H9 (cell line): ENCODE measurements at regions not wholly inside any gene's neighbourhood (a gene's known extent, or its start where the extent isn't known, plus 50 kb on each side); places are given as distances from the start of the nearest gene placed in this dataset.

Source experiments
- DNase-seq: peaks from one replicate; pipeline ENCODE4 v3.0.0-alpha.2; 2017
- H2AFZ ChIP-seq: one replicate; pipeline ENCODE4 v1.6.1; 2013; ENCODE audit warnings: mild to moderate bottlenecking, low read length, control low read depth, moderate library complexity
- H2AK5ac ChIP-seq: 2 replicates; pipeline ENCODE4 v1.6.1; 2013; ENCODE audit warnings: low read length, control low read depth, mixed read lengths; ENCODE audit not compliant: insufficient read length
- H2BK120ac ChIP-seq: one replicate; pipeline ENCODE4 v1.6.1; 2013; ENCODE audit warnings: low read depth, mild to moderate bottlenecking, low read length, control low read depth, inconsistent platforms; ENCODE audit not compliant: poor library complexity, severe bottlenecking
- H2BK12ac ChIP-seq: 2 replicates; pipeline ENCODE4 v1.6.1; 2013; ENCODE audit warnings: low read length, control low read depth, mixed read lengths, low read depth; ENCODE audit not compliant: insufficient read length
- H2BK15ac ChIP-seq: 2 replicates; pipeline ENCODE4 v1.6.1; 2013; ENCODE audit warnings: low read depth, low read length, control low read depth
- H2BK20ac ChIP-seq: one replicate; pipeline ENCODE4 v1.6.1; 2013; ENCODE audit warnings: low read depth, mild to moderate bottlenecking, low read length, control low read depth, inconsistent platforms; ENCODE audit not compliant: poor library complexity, severe bottlenecking
- H2BK5ac ChIP-seq: 2 replicates; pipeline ENCODE4 v1.6.1; 2013; ENCODE audit warnings: low read length, control low read depth, mixed read lengths; ENCODE audit not compliant: insufficient read length
- H3K14ac ChIP-seq: 2 replicates; pipeline ENCODE4 v1.6.1; 2013; ENCODE audit warnings: low read length, control low read depth; ENCODE audit not compliant: insufficient read depth
- H3K18ac ChIP-seq: 2 replicates; pipeline ENCODE4 v1.6.1; 2013; ENCODE audit warnings: low read depth, mild to moderate bottlenecking, mixed read lengths, low read length, control low read depth; ENCODE audit not compliant: insufficient read length
- H3K23ac ChIP-seq: 2 replicates; pipeline ENCODE4 v1.6.1; 2013; ENCODE audit warnings: low read length, control low read depth, mixed read lengths, low read depth; ENCODE audit not compliant: insufficient read length
- H3K23me2 ChIP-seq: 2 replicates; pipeline ENCODE4 v1.6.1; 2013; ENCODE audit warnings: low read depth, mild to moderate bottlenecking, mixed read lengths, low read length, control low read depth; ENCODE audit not compliant: insufficient read length, poor library complexity, severe bottlenecking
- H3K27ac ChIP-seq: 2 replicates; pipeline ENCODE4 v1.5.1; 2013; ENCODE audit warnings: low read length, control low read depth, mixed read lengths, low read depth; ENCODE audit not compliant: insufficient read length
- H3K27me3 ChIP-seq: 2 replicates; pipeline ENCODE4 v1.6.1; 2013; ENCODE audit warnings: low read length, control low read depth, inconsistent platforms; ENCODE audit not compliant: insufficient read depth
- H3K4ac ChIP-seq: 2 replicates; pipeline ENCODE4 v1.6.1; 2013; ENCODE audit warnings: low read depth, mild to moderate bottlenecking, control low read depth, inconsistent platforms, low read length, moderate library complexity
- H3K4me1 ChIP-seq: 2 replicates; pipeline ENCODE4 v1.6.1; 2013; ENCODE audit warnings: low read length, control low read depth, inconsistent platforms; ENCODE audit not compliant: insufficient read depth
- H3K4me2 ChIP-seq: 2 replicates; pipeline ENCODE4 v1.6.1; 2013; ENCODE audit warnings: low read length, control low read depth, mixed read lengths; ENCODE audit not compliant: insufficient read length, insufficient read depth
- H3K56ac ChIP-seq: 2 replicates; pipeline ENCODE4 v1.6.1; 2013; ENCODE audit warnings: low read depth, mild to moderate bottlenecking, mixed read lengths, low read length, control low read depth; ENCODE audit not compliant: insufficient read length
- H3K79me1 ChIP-seq: 2 replicates; pipeline ENCODE4 v1.6.1; 2013; ENCODE audit warnings: low read depth, mild to moderate bottlenecking, moderate library complexity, low read length, control low read depth, inconsistent platforms; ENCODE audit not compliant: insufficient read depth, poor library complexity, severe bottlenecking
- H3K79me2 ChIP-seq: 2 replicates; pipeline ENCODE4 v1.6.1; 2013; ENCODE audit warnings: low read length, control low read depth, inconsistent platforms; ENCODE audit not compliant: insufficient read depth
- H3K9ac ChIP-seq: 2 replicates; pipeline ENCODE4 v1.6.1; 2013; ENCODE audit warnings: low read length, control low read depth, mixed read lengths; ENCODE audit not compliant: insufficient read length; ENCODE audit errors: extremely low read depth
- H3K9me3 ChIP-seq: one replicate; pipeline ENCODE4 v1.6.1; 2013; ENCODE audit warnings: low read depth, low read length, inconsistent platforms; ENCODE audit not compliant: control insufficient read depth
- H3T11ph ChIP-seq: one replicate; pipeline ENCODE4 v1.6.1; 2013; ENCODE audit warnings: mild to moderate bottlenecking, low read length, control low read depth, inconsistent platforms
- H4K20me1 ChIP-seq: one replicate; pipeline ENCODE4 v1.6.1; 2013; ENCODE audit not compliant: control insufficient read depth, insufficient read length, insufficient read depth
- H4K5ac ChIP-seq: 2 replicates; pipeline ENCODE4 v1.6.1; 2013; ENCODE audit warnings: low read depth, mild to moderate bottlenecking, mixed read lengths, low read length, control low read depth; ENCODE audit not compliant: insufficient read length
- H4K8ac ChIP-seq: replicated peaks from 2 replicates; pipeline ENCODE4 v1.6.1; 2013; ENCODE audit warnings: low read length, control low read depth, mixed read lengths, low read depth; ENCODE audit not compliant: insufficient read length
- H4K91ac ChIP-seq: 2 replicates; pipeline ENCODE4 v1.6.1; 2013; ENCODE audit warnings: low read depth, mild to moderate bottlenecking, moderate library complexity, mixed read lengths, low read length, control low read depth; ENCODE audit not compliant: insufficient read length
- H3K27ac Mint-ChIP-seq, 3 experiments: 2 replicates in 2 of 3; 3 replicates in 1 of 3; pipeline ENCODE4 v1.8.0; 2020 to 2021; ENCODE audit warnings: mixed read lengths in 3 of 3, mild to moderate bottlenecking in 1 of 3, moderate library complexity in 1 of 3
- H3K27me3 Mint-ChIP-seq: 2 replicates; pipeline ENCODE4 v1.8.0; 2021; ENCODE audit warnings: low read depth, mild to moderate bottlenecking, moderate library complexity, mixed read lengths
- H3K36me3 Mint-ChIP-seq, 3 experiments: 2 replicates in 2 of 3; 3 replicates in 1 of 3; pipeline ENCODE4 v1.8.0; 2020 to 2021; ENCODE audit warnings: low read depth in 3 of 3, mixed read lengths in 3 of 3; ENCODE audit not compliant: insufficient read depth in 1 of 3
- H3K4me1 Mint-ChIP-seq, 2 experiments: 2 replicates each; pipeline ENCODE4 v1.8.0; 2020; ENCODE audit warnings: mixed read lengths in 2 of 2
- H3K4me3 Mint-ChIP-seq, 2 experiments: 2 replicates in 1 of 2; 3 replicates in 1 of 2; pipeline ENCODE4 v1.8.0; 2020 to 2021; ENCODE audit warnings: mild to moderate bottlenecking in 2 of 2, mixed read lengths in 2 of 2, moderate library complexity in 1 of 2
- H3K9me3 Mint-ChIP-seq, 2 experiments: 2 replicates in 1 of 2; 3 replicates in 1 of 2; pipeline ENCODE4 v1.8.0; 2020; ENCODE audit warnings: mild to moderate bottlenecking in 2 of 2, mixed read lengths in 2 of 2, moderate library complexity in 1 of 2
- WGBS: extraction: QIAGEN DNeasy Blood & Tissue Kit; methylation state at CpG from one replicate; pipeline ENCODE4 v1.1.7; 2013; ENCODE audit warnings: missing lambda C conversion rate, low lambda C conversion rate, mixed read lengths; ENCODE audit not compliant: insufficient read length; ENCODE audit errors: extremely low coverage; 5-methylcytosine and 5-hydroxymethylcytosine counted together
- TF ChIP-seq, protein P1 (sequence below): fragments of 200-600 bp; sonication (generic); conservative IDR thresholded peaks from 3 replicates; pipeline ENCODE4 v1.8.0; 2021; ENCODE audit warnings: antibody characterized with exemption, mild to moderate bottlenecking

DNA sequence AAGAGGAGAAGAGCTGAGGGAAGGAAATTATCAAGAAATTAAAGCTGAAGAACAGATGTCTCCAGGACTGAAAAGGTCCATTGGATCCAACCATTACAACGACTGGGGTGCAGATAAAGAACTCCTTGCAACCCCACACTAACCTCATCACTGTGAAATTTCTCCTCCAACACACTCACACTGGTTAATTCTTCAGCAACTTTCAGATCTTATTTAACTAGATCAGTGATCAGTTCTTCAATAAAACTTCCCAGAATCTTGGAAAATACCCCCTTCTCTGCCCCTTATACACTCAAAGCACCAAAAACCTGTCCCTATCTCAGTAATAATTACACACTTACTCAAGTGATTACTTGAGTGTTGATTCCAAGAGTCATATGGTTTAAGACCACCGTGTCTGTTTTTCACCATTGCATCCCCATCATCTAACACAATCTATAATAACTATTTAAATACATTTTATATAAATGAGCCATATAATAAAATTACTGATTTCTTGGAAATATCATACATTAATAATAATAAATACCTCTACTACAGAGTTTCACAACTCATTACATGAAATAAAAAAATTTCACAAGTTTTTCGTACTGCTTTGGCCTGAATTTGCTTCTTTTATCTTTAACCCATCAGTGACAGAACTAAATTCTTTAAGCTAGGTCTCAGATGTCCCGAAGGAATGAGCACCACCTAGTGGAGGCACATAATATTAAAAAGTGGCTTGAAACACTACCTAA is 123.7 kb downstream of the MPP7 start:
- Histone ChIP-seq H4K5ac (no peak overlapping the region), H3K14ac (no peak overlapping the region), H2BK15ac (no peak overlapping the region), H2BK120ac (no peak overlapping the region), H3K9me3 (no peaks in the 10 kb centered on the region), H3K4me1 (no peaks in the 10 kb centered on the region), H3K9ac (no peak overlapping the region), H3K23ac (no peak overlapping the region), H3K79me1 (no peaks in the 10 kb centered on the region), H3K27me3 (no peaks in the 10 kb centered on the region), H3T11ph (no peak overlapping the region), H2BK5ac (no peak overlapping the region), H3K4ac (no peak overlapping the region), H2AFZ (no peak overlapping the region), H4K8ac (no peak overlapping the region), H4K91ac (no peak overlapping the region), H2AK5ac (no peak overlapping the region), H2BK20ac (no peak overlapping the region), H2BK12ac (no peak overlapping the region), H3K4me2 (no peak overlapping the region), H3K27ac (no peak overlapping the region), H3K56ac (no peak overlapping the region), H4K20me1 (no peaks in the 10 kb centered on the region), H3K23me2 (no peaks in the 10 kb centered on the region), H3K79me2 (no peaks in the 10 kb centered on the region), H3K18ac (no peak overlapping the region)
- H3K9me3 Mint-ChIP-seq: no peaks in the 10 kb centered on the region
- no peak overlapping the region for H3K4me3 Mint-ChIP-seq
- no peaks in the 10 kb centered on the region for H3K36me3 Mint-ChIP-seq
- WGBS: no CpG with 5 or more reads among the region's 4 CpGs
- TF ChIP-seq, protein P1, sequence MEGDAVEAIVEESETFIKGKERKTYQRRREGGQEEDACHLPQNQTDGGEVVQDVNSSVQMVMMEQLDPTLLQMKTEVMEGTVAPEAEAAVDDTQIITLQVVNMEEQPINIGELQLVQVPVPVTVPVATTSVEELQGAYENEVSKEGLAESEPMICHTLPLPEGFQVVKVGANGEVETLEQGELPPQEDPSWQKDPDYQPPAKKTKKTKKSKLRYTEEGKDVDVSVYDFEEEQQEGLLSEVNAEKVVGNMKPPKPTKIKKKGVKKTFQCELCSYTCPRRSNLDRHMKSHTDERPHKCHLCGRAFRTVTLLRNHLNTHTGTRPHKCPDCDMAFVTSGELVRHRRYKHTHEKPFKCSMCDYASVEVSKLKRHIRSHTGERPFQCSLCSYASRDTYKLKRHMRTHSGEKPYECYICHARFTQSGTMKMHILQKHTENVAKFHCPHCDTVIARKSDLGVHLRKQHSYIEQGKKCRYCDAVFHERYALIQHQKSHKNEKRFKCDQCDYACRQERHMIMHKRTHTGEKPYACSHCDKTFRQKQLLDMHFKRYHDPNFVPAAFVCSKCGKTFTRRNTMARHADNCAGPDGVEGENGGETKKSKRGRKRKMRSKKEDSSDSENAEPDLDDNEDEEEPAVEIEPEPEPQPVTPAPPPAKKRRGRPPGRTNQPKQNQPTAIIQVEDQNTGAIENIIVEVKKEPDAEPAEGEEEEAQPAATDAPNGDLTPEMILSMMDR: peak; percentile 91
- peaks cover 4 to 8% of the 10 kb centered on the region in 2 experiments; a peak in 2 of 4 replicates for H3K4me1 Mint-ChIP-seq
- no peaks in the 10 kb centered on the region; the same call in 1 of the 2 replicates for H3K27me3 Mint-ChIP-seq
- no peak overlapping the region for H3K27ac Mint-ChIP-seq
- no peak for DNase-seq
